Hepatocyte (in vitro differentiated cells): ENCODE measurements at regions not wholly inside any gene's neighbourhood (a gene's known extent, or its start where the extent isn't known, plus 50 kb on each side); places are given as distances from the start of the nearest gene placed in this dataset.

Source experiments
- EZH2 ChIP-seq: fragments of 200-600 bp; sonication (generic); IDR thresholded peaks from 2 replicates; pipeline ENCODE4 v1.6.1; 2016; ENCODE audit warnings: antibody characterized with exemption, mild to moderate bottlenecking, borderline replicate concordance
- EZH2phosphoT487 ChIP-seq: fragments of 200-600 bp; sonication (generic); IDR thresholded peaks from one replicate; pipeline ENCODE4 v1.6.1; 2018; ENCODE audit warnings: antibody characterized with exemption, mild to moderate bottlenecking, low read depth, moderate library complexity; ENCODE audit not compliant: unreplicated experiment, severe bottlenecking
- TF ChIP-seq, protein P1 (sequence below): fragments of 200-600 bp; sonication (generic); IDR thresholded peaks from 2 replicates; pipeline ENCODE4 v1.5.1; 2016; ENCODE audit warnings: antibody characterized with exemption, mild to moderate bottlenecking; ENCODE audit not compliant: poor library complexity

DNA sequence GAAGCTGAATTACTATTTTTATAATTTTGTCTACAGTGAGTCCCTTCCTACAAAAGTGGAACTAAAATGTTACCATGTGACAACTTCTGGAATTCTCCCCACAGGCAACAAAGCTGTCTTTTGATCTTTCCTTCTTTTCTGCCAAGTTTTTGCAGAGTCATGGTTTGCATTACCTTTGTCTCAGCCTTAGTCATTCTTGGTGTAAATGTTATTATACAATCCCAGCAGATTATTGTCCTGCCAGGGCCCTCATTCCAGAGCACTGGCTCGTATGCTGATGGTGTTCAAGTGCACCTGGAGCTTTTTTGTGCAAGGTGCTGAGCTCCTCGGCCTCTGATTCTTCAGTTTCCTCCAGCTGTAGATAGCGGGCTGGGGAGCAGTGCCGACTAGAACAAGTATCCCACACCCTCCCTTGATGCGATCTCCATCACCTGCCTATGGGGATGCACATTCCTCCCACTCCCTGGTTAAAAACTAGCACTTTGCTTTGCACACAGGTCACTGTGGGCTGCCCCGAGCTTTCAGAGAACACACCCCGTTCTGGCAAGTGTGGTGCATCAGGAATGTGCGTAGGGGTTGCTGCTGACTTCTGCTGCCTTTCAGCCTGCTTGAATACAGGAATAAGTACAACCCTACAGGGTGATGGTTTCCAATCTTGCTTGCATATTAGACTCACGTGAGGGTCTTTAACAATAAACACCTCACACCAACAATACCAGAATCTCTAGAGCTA is 263.6 kb downstream of the RNF144A start:
- TF ChIP-seq, protein P1, sequence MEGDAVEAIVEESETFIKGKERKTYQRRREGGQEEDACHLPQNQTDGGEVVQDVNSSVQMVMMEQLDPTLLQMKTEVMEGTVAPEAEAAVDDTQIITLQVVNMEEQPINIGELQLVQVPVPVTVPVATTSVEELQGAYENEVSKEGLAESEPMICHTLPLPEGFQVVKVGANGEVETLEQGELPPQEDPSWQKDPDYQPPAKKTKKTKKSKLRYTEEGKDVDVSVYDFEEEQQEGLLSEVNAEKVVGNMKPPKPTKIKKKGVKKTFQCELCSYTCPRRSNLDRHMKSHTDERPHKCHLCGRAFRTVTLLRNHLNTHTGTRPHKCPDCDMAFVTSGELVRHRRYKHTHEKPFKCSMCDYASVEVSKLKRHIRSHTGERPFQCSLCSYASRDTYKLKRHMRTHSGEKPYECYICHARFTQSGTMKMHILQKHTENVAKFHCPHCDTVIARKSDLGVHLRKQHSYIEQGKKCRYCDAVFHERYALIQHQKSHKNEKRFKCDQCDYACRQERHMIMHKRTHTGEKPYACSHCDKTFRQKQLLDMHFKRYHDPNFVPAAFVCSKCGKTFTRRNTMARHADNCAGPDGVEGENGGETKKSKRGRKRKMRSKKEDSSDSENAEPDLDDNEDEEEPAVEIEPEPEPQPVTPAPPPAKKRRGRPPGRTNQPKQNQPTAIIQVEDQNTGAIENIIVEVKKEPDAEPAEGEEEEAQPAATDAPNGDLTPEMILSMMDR: no peak
- TF ChIP-seq EZH2: no peak
- no peak for TF ChIP-seq EZH2phosphoT487
